CD4-positive, alpha-beta T cell treated with Interleukin-1 beta for 1 hour (primary cell): ENCODE measurements at regions not wholly inside any gene's neighbourhood (a gene's known extent, or its start where the extent isn't known, plus 50 kb on each side); places are given as distances from the start of the nearest gene placed in this dataset.
"Not testable (repeated sequence)": the region's sequence is repeated elsewhere in the genome, so short reads cannot be mapped to it uniquely, and the experiment has no call there.

Experiments used
- DNase-seq, 2 donors: peaks; one replicate each; pipeline ENCODE4 v3.0.0-alpha.2; 2020 to 2022

- no peak for DNase-seq
Observed at GRCh38 chr15:95680728-95681127, 649.8 kb upstream of the NR2F2 start.

GRCh38 chr15:95681836-95682544 is 648.5 kb upstream of the NR2F2 start:
- no peak for DNase-seq

- no peak for DNase-seq
Observed at GRCh38 chr15:95684126-95684525, 646.4 kb upstream of the NR2F2 start.

GRCh38 chr15:95684693-95685115 is 645.8 kb upstream of the NR2F2 start:
- DNase-seq, result no peak

- no peak for DNase-seq
Observed at GRCh38 chr15:95687061-95687460, 643.4 kb upstream of the NR2F2 start.

- DNase-seq, result no peak
Observed at GRCh38 chr15:95687686-95688085, 642.8 kb upstream of the NR2F2 start.

- DNase-seq, result no peak
Observed at GRCh38 chr15:95690631-95691340, 639.7 kb upstream of the NR2F2 start.

- DNase-seq, result no peak
Observed at GRCh38 chr15:95693917-95694316, 636.6 kb upstream of the NR2F2 start.

GRCh38 chr15:95698230-95698629 is 632.3 kb upstream of the NR2F2 start:
- DNase-seq, result no peak

GRCh38 chr15:95698951-95699350 is 631.5 kb upstream of the NR2F2 start:
- no peak for DNase-seq

GRCh38 chr15:95699578-95699977 is 630.9 kb upstream of the NR2F2 start:
- no peak for DNase-seq

GRCh38 chr15:95700692-95701091 is 629.8 kb upstream of the NR2F2 start:
- DNase-seq, result not testable (repeated sequence)

- DNase-seq, result no peak
Observed at GRCh38 chr15:95701410-95701809, 629.1 kb upstream of the NR2F2 start.

- no peak for DNase-seq
Observed at GRCh38 chr15:95709959-95710695, 620.4 kb upstream of the NR2F2 start.

GRCh38 chr15:95712785-95713184 is 617.7 kb upstream of the NR2F2 start:
- no peak for DNase-seq

GRCh38 chr15:95713324-95713723 is 617.2 kb upstream of the NR2F2 start:
- DNase-seq, result no peak

GRCh38 chr15:95715116-95715903 is 615.2 kb upstream of the NR2F2 start:
- no peak for DNase-seq

GRCh38 chr15:95715906-95716656 is 614.4 kb upstream of the NR2F2 start:
- no peak for DNase-seq

- DNase-seq, result no peak
Observed at GRCh38 chr15:95716708-95717107, 613.8 kb upstream of the NR2F2 start.

GRCh38 chr15:95718441-95718840 is 612.1 kb upstream of the NR2F2 start:
- no peak for DNase-seq

- no peak for DNase-seq
Observed at GRCh38 chr15:95724908-95725633, 605.4 kb upstream of the NR2F2 start.

GRCh38 chr15:95726891-95727290 is 603.6 kb upstream of the NR2F2 start:
- DNase-seq, result no peak
